ENCODE measurements at regions not wholly inside any gene's neighbourhood (a gene's known extent, or its start where the extent isn't known, plus 50 kb on each side); places are given as distances from the start of the nearest gene placed in this dataset.

DNA sequence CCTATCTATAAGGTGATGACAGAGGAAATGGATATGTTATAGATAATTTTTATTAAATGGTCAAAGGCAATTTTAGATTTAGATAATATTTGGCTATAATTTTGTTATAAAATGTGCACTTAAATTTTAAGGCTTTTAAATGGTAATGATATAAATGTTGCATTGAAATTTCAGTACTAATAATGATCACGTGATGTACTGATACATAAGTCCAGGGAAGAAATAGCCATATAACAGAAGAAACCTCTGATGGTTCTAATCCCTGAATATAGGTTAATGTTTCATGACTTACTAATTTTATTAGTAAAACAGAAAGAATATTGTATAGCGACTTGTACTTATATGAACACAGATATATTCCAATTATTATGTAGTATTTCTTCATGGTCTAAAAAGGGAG lies 211.9 kb downstream of the SOCS6 start:
- no peak for DNase-seq (ENCODE audit: low read depth)

GRCh38 chr18:70499218-70499691 lies 210.4 kb downstream of the SOCS6 start:
- no peak for DNase-seq (ENCODE audit: low read depth)

GRCh38 chr18:70496353-70497294 lies 207.8 kb downstream of the SOCS6 start:
- DNase-seq (ENCODE audit: low read depth) = no peak

DNA sequence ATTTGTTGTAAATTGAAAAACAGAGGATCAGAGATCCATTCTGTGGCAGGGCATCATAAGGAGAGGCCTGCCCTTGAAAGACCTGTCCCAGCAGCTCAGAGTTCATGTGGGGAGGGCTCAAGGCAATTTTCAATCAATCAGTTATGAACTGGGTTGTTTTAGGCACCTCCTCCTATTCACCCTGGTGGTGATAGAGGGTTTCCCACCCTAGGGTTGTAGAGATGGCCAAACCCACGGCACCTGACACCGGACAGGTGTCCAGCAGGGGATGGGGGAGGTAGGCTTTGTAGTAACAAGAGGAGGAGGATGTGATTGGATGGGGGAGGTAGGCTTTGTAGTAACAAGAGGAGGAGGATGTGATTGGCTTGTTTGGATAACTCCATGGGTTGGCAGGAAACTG lies 205.7 kb downstream of the SOCS6 start:
- DNase-seq (ENCODE audit: low read depth) = no peak

- DNase-seq (ENCODE audit: low read depth) = no peak
Observed at GRCh38 chr18:70493461-70493860, 204.6 kb downstream of the SOCS6 start.

GRCh38 chr18:70491734-70492348 lies 203.0 kb downstream of the SOCS6 start:
- peak; percentile 27 for DNase-seq (ENCODE audit: low read depth)

DNA sequence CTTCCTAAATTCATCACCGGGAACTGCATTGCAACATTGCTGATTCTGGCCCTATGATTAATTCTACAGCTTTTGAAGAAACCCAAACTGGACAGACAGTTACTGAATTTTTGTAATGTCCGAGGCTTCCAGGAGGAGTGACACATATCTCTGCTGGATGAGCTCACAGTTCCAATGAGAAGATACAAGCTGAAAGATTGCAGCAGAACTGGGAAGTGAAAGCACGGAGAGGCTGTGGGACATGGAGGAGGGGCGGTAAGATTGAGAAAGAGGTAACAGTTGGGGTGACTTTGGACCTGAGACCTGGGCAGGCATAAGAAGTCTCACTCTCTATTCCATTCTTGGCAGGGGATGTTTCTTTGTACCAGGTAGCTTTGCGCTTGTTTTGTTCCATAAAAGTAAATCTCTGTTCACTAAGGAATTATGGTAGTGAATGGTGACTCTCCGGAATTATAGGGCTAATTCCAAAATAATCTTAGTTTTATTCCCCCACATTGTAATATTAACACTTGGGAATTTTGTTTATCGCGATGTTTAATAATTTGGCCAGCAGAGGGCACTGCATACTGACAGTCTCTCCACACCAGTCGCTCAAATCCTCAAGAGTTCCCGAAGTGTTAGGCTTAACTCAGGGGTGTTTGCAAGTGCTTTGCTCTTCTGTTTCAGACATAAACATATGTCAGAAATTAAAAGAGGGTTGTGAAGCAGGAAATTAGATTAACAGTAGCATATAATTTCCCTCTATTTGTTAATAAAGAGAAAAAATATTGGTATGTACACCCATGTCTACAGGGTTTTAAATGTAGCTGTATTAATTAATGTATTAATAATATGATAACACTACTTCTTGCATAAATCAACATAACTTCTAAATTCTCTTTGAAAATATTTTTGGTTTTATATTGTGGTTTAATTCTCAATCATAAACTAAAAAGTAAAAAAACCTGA lies 201.4 kb downstream of the SOCS6 start:
- DNase-seq (ENCODE audit: low read depth) = peak; percentile 12

GRCh38 chr18:70489571-70489970 lies 200.7 kb downstream of the SOCS6 start:
- no peak for DNase-seq (ENCODE audit: low read depth)

GRCh38 chr18:70469916-70470315 lies 181.1 kb downstream of the SOCS6 start:
- DNase-seq (ENCODE audit: low read depth) = no peak

- DNase-seq (ENCODE audit: low read depth) = no peak
Observed at GRCh38 chr18:70468861-70469547, 180.2 kb downstream of the SOCS6 start.

DNA sequence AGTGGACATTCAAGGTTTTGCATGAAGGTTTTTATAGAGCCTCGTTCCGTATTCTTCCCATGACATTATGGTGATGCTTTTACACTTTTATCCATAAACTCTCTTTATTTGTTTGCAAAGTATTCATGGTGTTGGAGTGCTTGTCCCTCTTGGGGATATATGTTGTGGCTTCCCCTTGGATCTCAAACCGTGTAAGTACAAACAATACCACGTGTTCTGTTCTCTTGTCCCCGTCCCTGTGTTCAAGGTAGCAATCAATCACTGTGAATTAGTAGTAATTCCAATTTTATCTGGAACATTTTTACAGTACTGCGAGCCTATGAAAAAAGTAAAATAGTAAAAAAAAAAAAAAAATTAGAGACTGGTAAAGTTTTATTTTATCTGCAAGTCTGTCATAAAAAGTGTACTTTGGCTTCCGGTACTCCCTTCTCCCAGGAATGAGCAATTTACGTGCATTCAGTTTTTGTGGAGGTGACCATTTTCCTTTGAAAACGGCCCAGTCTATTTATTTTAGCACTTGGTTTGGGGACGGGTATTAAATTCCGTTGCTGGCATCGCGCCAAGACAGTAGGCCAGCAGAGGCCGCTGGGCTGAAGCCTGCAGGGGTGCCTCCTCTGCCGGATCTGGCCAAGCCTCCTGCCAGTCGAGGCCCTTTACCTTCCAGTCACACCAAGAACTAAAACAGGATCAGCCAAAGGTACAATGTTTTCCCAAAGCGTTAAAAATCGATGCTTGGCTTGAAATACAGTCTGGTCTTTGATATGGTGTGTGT lies 175.7 kb downstream of the SOCS6 start:
- DNase-seq (ENCODE audit: low read depth) = peak; percentile 4

- DNase-seq (ENCODE audit: low read depth) = no peak
Observed at GRCh38 chr18:70463085-70463484, 174.2 kb downstream of the SOCS6 start.

DNA sequence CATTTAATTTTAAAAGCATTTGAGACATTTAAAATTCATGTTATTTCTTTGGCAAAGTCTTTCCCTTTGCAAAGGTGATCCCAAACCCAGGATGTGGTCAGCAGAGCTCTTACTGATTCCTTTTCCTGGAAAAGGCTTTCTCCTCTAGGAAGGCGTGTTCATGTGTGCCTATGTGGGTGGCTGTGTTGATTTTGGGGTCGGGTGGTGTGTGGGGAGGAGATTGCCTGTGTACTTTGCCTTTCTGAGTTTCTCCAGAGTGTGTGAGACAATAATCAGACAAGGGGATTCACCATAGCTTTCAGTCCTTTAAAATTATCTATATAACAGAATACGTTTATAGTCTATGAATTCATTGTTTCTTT lies 173.2 kb downstream of the SOCS6 start:
- no peak for DNase-seq (ENCODE audit: low read depth)

DNA sequence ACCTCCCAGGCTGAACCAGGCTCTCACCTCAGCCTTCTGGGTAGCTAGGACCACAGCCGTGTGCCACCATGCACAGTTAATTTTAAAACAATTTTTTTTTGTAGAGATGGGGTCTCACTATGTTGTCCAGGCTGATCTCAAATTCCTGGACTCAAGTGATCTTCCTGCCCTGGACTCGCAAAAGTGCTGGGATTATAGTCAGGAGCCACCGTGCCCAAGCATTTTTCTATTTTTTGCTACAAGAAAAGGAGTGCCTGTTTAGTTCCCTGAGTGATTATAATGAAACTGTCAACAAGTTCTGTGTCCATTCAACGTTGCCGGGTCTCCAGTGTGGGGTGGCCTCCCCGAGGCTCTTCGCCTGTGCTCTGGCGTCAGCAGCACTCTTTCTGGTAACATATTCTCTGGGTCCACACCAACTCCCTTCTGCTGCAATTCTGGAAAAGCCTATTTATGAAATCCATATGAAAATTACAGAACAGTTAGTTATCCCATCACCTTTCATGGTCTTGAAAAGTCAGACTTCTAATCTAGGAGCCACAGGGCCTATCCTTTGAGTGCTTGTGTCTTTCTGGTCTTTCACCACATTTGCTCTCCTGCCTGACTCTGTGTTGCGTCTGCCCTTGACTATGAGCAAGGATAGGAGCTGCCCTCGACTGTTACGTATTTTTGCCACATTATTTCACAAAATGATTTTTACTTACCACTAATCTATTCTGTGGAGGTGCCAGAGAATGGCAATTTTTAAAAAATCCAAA lies 172.7 kb downstream of the SOCS6 start:
- DNase-seq (ENCODE audit: low read depth) = no peak

DNA sequence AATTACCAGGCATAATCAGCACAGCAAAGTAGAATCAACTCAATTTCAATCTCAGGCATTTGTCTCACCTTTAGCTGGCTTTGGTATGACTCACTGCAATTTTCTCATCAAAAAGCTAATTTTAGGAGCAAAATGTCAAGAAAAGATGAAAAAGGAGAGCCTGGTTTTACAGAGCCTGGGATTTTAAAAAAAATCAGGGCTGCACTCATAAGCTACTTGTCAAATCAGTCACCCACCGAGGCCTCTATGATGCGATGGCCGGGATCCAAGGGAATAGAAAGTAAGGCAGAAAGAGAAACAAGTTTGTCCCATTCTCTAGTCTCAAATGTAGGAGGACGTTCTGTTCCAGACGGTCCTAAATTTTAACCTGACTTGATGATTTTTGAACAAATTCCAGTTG lies 170.9 kb downstream of the SOCS6 start:
- DNase-seq (ENCODE audit: low read depth) = no peak

- DNase-seq (ENCODE audit: low read depth) = no peak
Observed at GRCh38 chr18:70459251-70459650, 170.4 kb downstream of the SOCS6 start.

- no peak for DNase-seq (ENCODE audit: low read depth)
Observed at GRCh38 chr18:70457788-70458187, 168.9 kb downstream of the SOCS6 start.

DNA sequence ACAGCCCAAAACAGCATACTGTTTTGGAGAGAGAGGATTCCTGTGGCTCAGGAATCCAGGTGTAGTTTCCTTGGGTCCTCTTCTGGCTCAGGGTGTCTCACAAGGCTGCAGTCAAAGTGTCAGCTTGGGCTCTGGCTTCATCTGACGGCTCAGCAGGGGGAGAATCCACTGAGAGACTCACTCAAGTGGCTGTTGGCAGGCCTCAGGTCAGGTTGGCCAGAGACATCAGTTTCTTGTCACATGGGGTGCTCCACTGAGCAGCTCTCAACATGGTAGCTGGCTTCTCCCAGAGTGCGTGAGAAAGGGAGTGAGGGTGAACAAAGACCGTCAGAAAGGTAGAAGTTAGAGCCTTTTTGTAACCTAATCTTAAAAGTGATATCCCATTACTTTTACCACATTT lies 168.4 kb downstream of the SOCS6 start:
- DNase-seq (ENCODE audit: low read depth) = no peak

DNA sequence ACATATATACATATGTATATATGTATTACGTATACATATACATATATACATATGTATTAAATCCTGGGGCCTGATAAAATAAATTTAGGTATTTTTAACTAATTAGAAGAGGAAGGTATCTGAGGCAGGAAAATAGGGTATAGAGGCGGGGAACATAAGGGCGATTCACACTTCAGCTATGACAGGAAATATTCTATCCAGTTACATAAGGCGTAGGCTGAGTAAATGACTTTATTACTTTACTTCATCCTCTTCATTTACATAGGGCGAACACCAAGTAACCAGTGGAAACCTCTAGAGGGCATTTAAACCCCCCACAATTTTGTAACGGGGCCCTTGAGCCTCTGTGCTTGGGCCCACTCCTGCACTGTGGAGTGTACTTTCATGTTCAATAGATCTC lies 167.5 kb downstream of the SOCS6 start:
- no peak for DNase-seq (ENCODE audit: low read depth)

DNA sequence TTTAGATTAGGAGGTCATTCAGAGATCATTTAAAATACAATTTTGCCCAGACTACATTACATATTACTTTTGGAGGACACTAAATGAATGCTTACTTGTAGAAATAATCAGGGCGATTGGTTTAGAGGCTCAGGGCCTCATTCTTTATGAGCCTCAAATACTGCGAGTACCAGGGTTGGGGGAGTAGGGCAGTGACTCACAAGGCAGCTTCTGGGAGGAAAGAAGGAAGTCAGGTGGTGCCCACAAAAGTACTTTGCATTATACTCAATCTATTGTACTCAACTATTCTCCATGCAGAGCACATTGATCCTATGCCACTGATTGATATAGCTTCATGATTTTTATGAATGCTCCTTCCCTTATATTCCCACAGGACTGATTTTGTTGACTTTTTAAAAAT lies 166.9 kb downstream of the SOCS6 start:
- no peak for DNase-seq (ENCODE audit: low read depth)
